ENCODE measurements at regions not wholly inside any gene's neighbourhood (a gene's known extent, or its start where the extent isn't known, plus 50 kb on each side); places are given as distances from the start of the nearest gene placed in this dataset.

DNA sequence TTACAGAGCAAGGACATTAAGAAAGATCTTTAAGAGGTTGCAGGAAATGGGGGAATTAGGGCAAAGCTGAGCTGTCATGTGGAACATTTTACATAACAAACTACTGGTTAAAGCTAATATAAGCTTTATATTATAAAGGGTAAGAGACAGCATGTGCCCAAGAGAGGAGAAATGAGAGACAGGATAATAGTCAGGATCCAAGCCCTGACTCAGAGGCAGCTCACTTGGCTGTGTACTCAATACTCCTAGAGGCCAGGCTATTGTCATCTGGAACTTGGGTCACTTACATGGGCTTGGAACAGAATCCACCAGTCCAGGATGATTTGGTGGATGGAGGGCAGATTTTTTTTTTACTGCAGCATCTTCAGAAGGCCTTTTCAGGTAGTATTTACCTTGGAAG, 418.6 kb upstream of the ZMIZ1 start:
- no peak for DNase-seq
- POLR2A ChIA-PET = no interaction called here
- no peak for TF ChIP-seq USF2 (IDR thresholded peaks at IDR 0.05; ENCODE audit: borderline replicate concordance, low read depth, low read length)
- no peak for TF ChIP-seq TEAD4 (IDR thresholded peaks at IDR 0.05; ENCODE audit: borderline replicate concordance, insufficient read depth)
- no peak for TF ChIP-seq TCF12 (IDR thresholded peaks at IDR 0.05)
- no peak for TF ChIP-seq SIN3A (IDR thresholded peaks at IDR 0.05; ENCODE audit: borderline replicate concordance, low read depth, low read length)
- TF ChIP-seq FOXJ3 (CRISPR knock-in tag; IDR thresholded peaks at IDR 0.05) = no peak
- no peak for TF ChIP-seq EP300 (IDR thresholded peaks at IDR 0.05; ENCODE audit: borderline replicate concordance in 1 of 2, low read depth in 1 of 2, low read length in 1 of 2)
- no peak for TF ChIP-seq NFIC (IDR thresholded peaks at IDR 0.05; ENCODE audit: borderline replicate concordance)
- no peak for TF ChIP-seq RFX5 (IDR thresholded peaks at IDR 0.05; ENCODE audit: low read length)
- TF ChIP-seq ELF1 (IDR thresholded peaks at IDR 0.05) = no peak
- TF ChIP-seq NRF1 (IDR thresholded peaks at IDR 0.05; ENCODE audit: low read depth, low read length) = no peak
- no peak for TF ChIP-seq GABPA (IDR thresholded peaks at IDR 0.05; ENCODE audit: low read depth)
- TF ChIP-seq FOXM1 (IDR thresholded peaks at IDR 0.05; ENCODE audit: low read depth) = no peak
- TF ChIP-seq, protein P1, sequence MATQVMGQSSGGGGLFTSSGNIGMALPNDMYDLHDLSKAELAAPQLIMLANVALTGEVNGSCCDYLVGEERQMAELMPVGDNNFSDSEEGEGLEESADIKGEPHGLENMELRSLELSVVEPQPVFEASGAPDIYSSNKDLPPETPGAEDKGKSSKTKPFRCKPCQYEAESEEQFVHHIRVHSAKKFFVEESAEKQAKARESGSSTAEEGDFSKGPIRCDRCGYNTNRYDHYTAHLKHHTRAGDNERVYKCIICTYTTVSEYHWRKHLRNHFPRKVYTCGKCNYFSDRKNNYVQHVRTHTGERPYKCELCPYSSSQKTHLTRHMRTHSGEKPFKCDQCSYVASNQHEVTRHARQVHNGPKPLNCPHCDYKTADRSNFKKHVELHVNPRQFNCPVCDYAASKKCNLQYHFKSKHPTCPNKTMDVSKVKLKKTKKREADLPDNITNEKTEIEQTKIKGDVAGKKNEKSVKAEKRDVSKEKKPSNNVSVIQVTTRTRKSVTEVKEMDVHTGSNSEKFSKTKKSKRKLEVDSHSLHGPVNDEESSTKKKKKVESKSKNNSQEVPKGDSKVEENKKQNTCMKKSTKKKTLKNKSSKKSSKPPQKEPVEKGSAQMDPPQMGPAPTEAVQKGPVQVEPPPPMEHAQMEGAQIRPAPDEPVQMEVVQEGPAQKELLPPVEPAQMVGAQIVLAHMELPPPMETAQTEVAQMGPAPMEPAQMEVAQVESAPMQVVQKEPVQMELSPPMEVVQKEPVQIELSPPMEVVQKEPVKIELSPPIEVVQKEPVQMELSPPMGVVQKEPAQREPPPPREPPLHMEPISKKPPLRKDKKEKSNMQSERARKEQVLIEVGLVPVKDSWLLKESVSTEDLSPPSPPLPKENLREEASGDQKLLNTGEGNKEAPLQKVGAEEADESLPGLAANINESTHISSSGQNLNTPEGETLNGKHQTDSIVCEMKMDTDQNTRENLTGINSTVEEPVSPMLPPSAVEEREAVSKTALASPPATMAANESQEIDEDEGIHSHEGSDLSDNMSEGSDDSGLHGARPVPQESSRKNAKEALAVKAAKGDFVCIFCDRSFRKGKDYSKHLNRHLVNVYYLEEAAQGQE (IDR thresholded peaks at IDR 0.05; ENCODE audit: low read depth, low read length) = no peak
- no peak for TF ChIP-seq MEF2A (IDR thresholded peaks at IDR 0.05; ENCODE audit: borderline replicate concordance, low read depth)
- no peak for TF ChIP-seq USF1 (IDR thresholded peaks at IDR 0.05; ENCODE audit: borderline replicate concordance, low read depth)
- no peak for TF ChIP-seq FOSL2 (IDR thresholded peaks at IDR 0.05; ENCODE audit: borderline replicate concordance, low read depth)
- TF ChIP-seq YY1 (IDR thresholded peaks at IDR 0.05; ENCODE audit: low read depth) = no peak
- TF ChIP-seq MXI1 (IDR thresholded peaks at IDR 0.05; ENCODE audit: low read depth, low read length) = no peak
- H3K4me2 ChIP-seq = no peak overlapping the region
- H3K36me3 ChIP-seq (replicated peaks in 1 of 2; ENCODE audit: control insufficient read depth in 1 of 2, insufficient read depth in 2 of 2, low read length in 1 of 2) = no peaks in the 10 kb centered on the region
- no peaks in the 10 kb centered on the region for H4K20me1 ChIP-seq (ENCODE audit: insufficient read depth)
- CTCF ChIA-PET = interaction anchor here (0.7 to 1.4 kb wide), 4 partner anchors 9 to 343 kb away, joined by 3 to 5 read pairs (median 4); no protein-coding TSS in a partner anchor
- no peak overlapping the region for H3K4me3 ChIP-seq (ENCODE audit: low read depth in 2 of 2, low read length in 1 of 2)
- H3K9ac ChIP-seq = no peak overlapping the region
- H3F3A ChIP-seq (replicated peaks; ENCODE audit: insufficient read depth) = peaks cover 6% of the 10 kb centered on the region
- no peak overlapping the region for H2AFZ ChIP-seq (ENCODE audit: low read depth)
- no peaks in the 10 kb centered on the region for H3K9me3 ChIP-seq
- no peaks in the 10 kb centered on the region for H3K79me2 ChIP-seq (ENCODE audit: insufficient read depth)
- H3K27me3 ChIP-seq (ENCODE audit: insufficient read depth) = no peaks in the 10 kb centered on the region
- no peak overlapping the region for H3K27ac ChIP-seq (ENCODE audit: low read depth in 2 of 2, low read length in 1 of 2)
- no peaks in the 10 kb centered on the region for H3K9me2 ChIP-seq
- peaks cover 8 to 17% of the 10 kb centered on the region in 2 experiments; a peak in 3 of 4 replicates for H3K4me1 ChIP-seq (ENCODE audit: control insufficient read depth in 1 of 2, insufficient read depth in 2 of 2, low read depth in 1 of 2, low read length in 1 of 2)
